Gastrocnemius medialis (tissue), 4 donors: ENCODE measurements at regions not wholly inside any gene's neighbourhood (a gene's known extent, or its start where the extent isn't known, plus 50 kb on each side); places are given as distances from the start of the nearest gene placed in this dataset.

Source experiments
- POLR2A ChIP-seq, 2 donors: fragments of 450-650 bp; IDR thresholded peaks; one replicate each; pipeline ENCODE4 v1.6.1; 2017; ENCODE audit warnings: antibody characterized with exemption in 2 of 2, mild to moderate bottlenecking in 2 of 2, moderate library complexity in 2 of 2
- TF ChIP-seq, protein P1 (sequence below), 5 experiments: fragments of 450-650 bp in 3 of 5; fragments of 200-600 bp in 2 of 5; sonication (generic) in 2 of 5; IDR thresholded peaks in 4 of 5; conservative IDR thresholded peaks in 1 of 5; 1 replicate in 4 of 5; 2 replicates in 1 of 5; pipeline ENCODE4 v1.5.1; 2016 to 2019; ENCODE audit warnings: antibody characterized with exemption in 5 of 5, mild to moderate bottlenecking in 3 of 5, moderate library complexity in 3 of 5

DNA sequence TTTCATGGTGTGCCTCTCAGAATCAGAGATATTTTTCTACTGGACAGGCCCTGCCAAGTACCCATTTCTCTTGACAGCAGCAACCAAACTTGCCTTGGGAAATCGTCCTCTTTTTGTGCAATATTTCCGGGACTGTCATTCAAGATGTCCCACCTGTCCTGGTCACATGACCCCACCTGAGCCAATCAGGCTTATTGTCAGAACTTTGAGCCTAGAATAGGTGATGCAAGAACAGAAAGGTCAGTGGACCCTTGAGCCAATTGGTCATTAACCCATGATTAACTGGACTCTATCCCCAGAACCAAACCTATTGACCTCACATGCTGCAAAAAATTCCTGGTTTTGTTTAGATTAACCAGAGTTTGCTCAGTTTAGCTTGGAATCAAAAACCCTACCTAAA lies 108.3 kb upstream of the TOP1 start:
- TF ChIP-seq, protein P1, sequence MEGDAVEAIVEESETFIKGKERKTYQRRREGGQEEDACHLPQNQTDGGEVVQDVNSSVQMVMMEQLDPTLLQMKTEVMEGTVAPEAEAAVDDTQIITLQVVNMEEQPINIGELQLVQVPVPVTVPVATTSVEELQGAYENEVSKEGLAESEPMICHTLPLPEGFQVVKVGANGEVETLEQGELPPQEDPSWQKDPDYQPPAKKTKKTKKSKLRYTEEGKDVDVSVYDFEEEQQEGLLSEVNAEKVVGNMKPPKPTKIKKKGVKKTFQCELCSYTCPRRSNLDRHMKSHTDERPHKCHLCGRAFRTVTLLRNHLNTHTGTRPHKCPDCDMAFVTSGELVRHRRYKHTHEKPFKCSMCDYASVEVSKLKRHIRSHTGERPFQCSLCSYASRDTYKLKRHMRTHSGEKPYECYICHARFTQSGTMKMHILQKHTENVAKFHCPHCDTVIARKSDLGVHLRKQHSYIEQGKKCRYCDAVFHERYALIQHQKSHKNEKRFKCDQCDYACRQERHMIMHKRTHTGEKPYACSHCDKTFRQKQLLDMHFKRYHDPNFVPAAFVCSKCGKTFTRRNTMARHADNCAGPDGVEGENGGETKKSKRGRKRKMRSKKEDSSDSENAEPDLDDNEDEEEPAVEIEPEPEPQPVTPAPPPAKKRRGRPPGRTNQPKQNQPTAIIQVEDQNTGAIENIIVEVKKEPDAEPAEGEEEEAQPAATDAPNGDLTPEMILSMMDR (IDR thresholded peaks at IDR 0.05 in 4 of 5, conservative IDR thresholded peaks at IDR 0.05 in 1 of 5), result no peak
- TF ChIP-seq POLR2A (IDR thresholded peaks at IDR 0.05), result no peak
